HG03442 (cell line): ENCODE measurements at regions not wholly inside any gene's neighbourhood (a gene's known extent, or its start where the extent isn't known, plus 50 kb on each side); places are given as distances from the start of the nearest gene placed in this dataset.

Source experiments
- ATAC-seq: cut with Tn5 transposase; IDR thresholded peaks from one replicate; pipeline ENCODE4 v1.9.1; 2021; ENCODE audit warnings: mild to moderate bottlenecking, moderate library complexity; ENCODE audit not compliant: unreplicated experiment

DNA sequence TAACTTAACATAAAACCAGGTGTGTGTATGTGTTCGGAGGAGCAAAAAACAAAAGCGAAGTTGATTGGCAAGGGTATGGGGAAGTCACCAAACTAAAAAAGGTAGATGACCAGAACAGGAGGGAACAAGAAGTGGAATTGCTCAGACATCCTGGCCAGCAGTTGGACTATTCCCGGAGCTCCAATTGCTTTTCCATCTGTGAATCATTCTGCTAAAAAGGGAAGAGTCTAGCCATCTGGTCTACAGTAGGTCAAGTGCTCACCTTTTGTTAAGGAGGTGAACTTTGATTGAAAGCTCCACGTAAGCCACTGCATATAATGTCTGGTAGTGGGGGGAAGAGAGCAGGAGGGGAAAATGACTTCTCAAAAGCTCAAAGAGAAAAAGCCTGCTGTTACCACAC is 50.0 kb upstream of the BET1 start:
- no peak for ATAC-seq

DNA sequence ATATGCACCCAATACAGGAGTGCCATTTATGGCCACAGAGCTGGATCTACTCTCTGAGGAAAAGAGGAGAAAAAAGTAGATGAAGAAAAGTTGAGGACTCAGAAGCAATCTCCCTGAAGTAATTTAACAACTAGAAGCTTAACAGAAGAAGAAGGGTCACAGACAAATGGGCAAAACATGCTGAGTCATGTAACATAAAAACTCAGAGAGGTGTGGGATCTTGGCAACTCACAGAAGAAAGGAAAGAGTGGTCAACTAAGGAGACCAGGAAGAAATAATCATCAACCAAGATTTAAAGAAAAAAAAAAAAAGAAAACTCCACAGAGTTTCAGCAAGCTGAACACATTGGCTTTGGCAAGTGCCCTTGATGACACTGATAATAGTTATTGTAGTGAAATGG is 51.8 kb upstream of the BET1 start:
- no peak for ATAC-seq

DNA sequence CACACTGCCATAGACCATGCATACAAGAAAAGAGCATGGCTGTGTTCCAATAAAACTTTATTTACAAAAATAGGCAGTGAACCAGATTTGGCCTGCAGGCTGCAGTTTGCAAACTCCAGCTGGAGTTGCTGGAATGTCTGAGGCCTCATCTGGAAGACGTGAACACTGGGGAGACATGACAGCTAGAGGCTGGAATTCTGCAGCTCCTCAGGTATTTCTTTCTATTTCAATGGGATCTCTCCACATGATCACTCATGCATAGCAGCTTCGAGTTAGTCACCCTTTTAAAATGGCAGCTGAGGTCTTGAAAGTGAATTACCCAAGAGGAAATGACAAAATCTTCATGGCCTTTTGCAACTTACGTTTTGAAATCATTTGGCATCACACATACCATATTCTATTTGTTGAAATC is 52.6 kb upstream of the BET1 start:
- ATAC-seq: no peak

GRCh38 chr7:94057955-94058354 is 53.8 kb upstream of the BET1 start:
- ATAC-seq: no peak

DNA sequence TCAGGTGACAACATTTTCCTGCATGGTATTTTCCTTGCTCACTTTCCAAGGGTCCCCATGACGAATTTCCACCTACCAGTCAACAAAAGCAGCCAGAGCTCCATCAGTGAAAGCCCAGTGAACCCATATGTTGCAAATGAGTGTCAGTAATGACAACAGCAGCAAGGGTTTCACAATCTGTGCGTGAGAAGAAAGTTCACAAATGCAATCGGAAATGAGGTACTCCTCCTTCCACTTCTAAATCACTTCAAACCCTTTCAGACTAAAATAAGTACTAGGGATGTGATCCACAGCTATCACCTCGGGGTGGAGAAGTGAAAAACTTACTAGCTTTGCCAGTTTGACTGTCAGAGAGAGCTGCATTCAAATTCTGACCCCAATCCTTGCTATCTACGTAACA is 55.6 kb upstream of the BET1 start:
- peak; percentile 81 for ATAC-seq

GRCh38 chr7:94060752-94061151 is 56.6 kb upstream of the BET1 start:
- peak; percentile 41 for ATAC-seq

DNA sequence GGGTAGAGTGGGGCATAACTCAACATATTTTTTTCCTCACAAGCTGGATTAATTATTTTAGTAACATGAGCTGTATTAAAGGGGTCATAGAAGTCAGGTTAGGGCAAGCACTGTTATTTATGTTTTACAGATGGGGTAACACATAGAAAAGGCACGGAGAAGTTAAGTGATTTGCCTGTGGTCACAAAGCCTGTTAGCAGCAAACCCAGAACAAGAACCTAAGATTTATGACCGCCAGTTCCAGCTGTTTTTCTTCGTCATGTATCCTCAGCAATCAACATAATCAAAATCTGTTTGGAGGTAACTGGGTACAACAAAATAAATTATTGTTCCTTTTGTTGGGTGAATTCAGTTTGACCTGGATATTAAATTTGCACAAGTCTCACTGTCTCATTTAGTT is 57.2 kb upstream of the BET1 start:
- ATAC-seq: no peak

DNA sequence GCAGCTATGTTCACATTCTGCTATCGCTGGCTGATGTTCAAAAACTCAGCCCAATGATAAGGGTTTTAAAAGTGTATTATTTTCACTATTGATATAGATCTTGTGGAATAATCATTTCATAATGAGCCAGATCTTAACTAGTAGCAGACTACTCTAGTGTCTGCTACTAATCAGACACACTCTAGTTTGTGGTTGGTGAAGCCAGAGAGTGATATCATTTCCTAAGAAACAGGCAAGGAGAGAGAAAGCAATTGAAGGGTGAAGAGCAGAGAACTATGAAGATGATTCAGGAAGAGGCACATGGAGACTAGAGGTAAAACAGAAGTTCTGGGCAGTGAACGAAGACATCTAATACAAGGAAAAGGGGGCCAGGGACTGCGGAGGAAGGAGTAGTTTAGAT is 58.2 kb upstream of the BET1 start:
- no peak for ATAC-seq

GRCh38 chr7:94064541-94065191 is 60.5 kb upstream of the BET1 start:
- no peak for ATAC-seq

- ATAC-seq: no peak
Observed at GRCh38 chr7:94067047-94067446, 62.9 kb upstream of the BET1 start.

- ATAC-seq: no peak
Observed at GRCh38 chr7:94067506-94067905, 63.4 kb upstream of the BET1 start.

- peak; percentile 77 for ATAC-seq
Observed at GRCh38 chr7:94069162-94069739, 65.1 kb upstream of the BET1 start.

- no peak for ATAC-seq
Observed at GRCh38 chr7:94080551-94080950, 76.4 kb upstream of the BET1 start.

DNA sequence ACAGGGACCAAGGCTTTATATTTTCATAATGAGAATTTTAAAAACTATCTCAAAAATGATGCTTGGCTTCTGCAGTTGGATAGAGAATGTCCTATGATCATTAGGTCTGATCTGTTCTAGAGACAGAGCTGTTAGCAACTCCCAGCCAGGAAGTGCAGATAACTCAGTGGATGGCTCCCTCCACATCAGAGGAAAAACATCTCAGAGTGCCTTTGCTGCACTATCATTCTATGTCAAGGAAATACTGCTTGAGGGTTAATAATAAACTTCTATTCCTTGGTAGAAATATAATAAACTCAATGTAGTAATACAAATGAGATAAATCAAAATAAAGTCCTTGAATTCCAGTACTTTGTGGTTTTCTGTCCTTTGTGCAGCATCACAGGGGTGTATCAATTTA is 78.0 kb upstream of the BET1 start:
- no peak for ATAC-seq

DNA sequence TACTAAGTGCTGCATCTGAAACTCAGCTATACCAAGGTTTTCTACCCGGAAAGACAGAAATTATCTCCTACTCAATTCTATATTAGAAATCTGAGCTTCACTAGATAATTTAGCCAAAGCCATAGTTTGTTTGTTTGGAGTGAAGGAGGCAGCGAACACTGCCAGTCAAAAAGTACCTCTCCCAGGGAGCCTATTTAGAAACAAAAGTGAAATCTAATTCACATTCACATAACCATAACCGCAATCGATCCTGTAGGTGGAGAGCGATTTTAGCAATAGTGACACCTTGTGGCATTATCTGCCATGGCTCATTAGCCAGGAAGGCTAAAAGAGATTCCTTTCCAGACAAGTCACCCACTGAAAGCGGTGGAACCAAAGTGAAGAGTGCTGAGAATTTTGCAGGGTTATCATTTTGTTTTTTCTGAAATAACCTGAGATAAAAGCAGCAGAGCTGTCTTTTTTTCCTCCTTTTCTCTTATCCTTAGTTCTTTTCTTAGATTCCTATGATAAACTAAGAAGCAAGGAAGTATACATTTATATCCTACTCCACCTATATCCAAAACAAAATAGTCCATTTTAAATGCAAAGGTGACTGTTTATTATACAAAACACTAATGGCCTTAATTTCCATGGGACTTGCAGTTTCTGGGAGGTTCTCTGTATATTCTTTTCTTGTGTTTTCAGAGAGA is 83.7 kb upstream of the BET1 start:
- peak; percentile 95 for ATAC-seq

DNA sequence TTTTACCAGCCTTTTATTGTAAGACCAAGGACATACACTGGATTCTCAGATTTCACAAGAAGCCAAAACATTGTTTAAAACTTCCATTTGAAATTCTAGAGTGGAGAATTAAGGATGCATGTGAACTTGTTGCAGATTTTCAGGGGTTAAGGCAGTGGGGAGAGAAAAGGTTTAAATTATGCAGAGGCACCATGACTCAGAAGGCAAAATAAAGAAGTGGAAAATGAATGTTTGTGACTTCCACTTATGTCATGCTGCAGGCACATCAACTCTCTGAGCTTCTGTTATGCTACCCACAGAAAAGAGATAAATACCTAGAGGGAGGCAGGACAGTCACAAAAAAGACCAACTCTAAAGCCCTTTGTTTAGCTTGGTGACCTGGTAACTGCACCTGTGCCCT is 84.4 kb upstream of the BET1 start:
- ATAC-seq: no peak

DNA sequence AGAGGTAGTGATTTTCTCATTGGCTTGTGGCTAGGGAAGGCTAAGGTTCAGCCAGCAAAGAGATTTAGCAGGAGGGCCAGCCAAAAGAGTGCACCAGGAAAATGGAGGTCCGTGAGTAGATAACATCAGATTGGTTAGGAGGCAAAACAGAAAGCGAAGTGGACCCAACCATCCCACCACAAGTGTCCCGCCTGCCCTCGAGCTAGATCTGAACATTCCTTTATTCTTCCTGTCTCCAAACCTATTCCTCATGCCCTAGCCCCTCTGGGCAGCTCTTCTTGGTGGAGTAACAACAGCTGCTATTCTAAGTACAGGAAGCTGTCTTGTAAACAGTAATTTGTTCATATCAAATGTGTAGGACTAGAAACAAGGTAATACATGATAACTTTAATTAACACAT is 85.7 kb upstream of the BET1 start:
- ATAC-seq: no peak

GRCh38 chr7:94092980-94093379 is 88.8 kb upstream of the BET1 start:
- no peak for ATAC-seq

DNA sequence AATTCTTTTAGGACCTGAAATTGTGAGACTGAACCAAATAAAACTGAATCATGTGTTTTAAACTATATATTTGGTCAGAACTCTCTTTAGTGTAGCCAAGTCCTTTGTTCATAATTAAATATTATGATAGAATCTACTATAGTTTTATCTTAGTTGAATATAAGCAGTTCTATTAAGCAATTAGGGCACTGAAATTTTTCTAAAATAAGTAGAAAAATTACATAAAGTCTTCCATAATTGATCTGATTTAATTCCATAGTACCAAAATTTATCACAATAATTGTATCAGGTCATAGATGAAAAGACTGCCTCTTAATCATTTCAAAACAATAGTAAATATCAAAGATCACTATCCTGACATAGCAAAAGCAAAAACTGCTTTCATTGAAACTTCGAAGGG is 90.1 kb upstream of the BET1 start:
- no peak for ATAC-seq

GRCh38 chr7:94095316-94096009 is 91.3 kb upstream of the BET1 start:
- no peak for ATAC-seq

DNA sequence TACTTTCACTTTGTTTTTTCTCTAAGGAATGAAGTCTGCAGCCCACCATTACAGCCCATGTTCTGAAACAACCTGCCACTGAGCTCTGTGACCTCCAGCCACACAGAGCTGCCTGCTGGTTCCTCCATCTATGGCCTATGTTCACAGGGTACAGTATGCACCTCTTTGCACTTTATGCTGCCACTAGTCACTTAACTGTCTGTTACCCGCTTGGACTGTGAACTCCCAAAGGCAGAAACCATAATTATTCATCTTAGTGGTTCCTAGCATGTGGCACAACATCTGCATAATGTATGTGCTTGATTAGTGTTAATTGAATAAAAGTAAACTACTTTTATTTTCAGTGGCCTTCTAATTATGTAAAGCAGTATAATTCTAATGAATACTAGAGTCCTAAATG is 95.5 kb upstream of the BET1 start:
- ATAC-seq: no peak
